ENCODE measurements at regions not wholly inside any gene's neighbourhood (a gene's known extent, or its start where the extent isn't known, plus 50 kb on each side); places are given as distances from the start of the nearest gene placed in this dataset.
"Not testable (repeated sequence)": the region's sequence is repeated elsewhere in the genome, so short reads cannot be mapped to it uniquely, and the experiment has no call there.

DNA sequence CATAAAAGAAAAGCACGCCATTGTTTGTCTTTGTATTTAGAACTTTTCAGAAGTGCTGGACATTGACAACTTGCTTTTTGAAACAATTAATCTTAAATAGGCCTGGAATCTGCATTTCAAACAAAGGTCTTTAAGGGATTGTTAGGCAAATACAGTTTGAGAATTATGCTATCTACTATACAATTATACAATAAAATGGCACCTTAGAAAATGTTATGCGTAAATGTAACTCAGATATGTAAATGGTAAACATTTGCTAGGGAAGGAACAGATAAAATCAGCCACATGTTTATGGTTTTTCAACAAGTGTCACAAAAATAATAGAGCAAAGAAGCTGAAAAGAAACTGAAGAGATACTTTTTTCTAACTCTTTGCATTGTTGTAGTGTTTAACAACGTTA, 152.7 kb upstream of the PRSS12 start:
- DNase-seq, result not testable (repeated sequence)

DNA sequence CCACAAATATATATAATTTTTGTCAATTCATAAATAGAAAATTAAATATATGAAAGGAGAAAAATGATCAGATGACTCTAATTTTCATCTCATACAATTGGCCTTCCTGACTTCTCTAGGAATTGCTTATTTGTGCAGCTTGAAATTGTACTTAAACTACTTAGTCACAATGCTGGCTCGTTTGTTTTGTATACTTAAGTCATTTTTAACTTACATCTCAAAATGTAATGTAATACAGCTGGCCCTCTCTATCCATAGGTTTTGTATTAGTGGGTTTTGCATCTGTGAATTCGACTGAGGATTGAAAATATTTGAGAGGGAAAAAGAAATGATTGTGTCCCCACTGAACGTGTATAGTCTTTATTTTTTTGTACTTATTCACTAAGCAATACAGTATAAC, 160.1 kb upstream of the PRSS12 start:
- DNase-seq, result not testable (repeated sequence)

DNA sequence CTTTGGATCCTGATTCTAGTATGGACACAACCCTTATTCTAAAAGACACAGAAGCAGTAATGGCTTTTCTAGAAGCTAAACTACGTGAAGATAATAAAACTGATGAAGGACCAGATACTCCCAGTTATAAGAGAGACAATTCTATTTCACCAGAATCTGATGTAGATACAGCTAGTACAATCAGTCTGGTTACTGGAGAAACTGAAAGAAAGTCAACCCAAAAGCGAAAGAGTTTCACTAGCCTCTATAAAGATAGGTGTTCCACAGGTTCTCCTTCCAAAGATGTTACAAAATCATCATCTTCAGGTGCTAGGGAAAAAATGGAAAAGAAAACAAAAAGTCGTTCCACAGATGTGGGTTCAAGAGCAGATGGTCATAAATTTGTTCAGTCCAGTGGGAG, 161.5 kb upstream of the PRSS12 start:
- DNase-seq, result not testable (repeated sequence)

DNA sequence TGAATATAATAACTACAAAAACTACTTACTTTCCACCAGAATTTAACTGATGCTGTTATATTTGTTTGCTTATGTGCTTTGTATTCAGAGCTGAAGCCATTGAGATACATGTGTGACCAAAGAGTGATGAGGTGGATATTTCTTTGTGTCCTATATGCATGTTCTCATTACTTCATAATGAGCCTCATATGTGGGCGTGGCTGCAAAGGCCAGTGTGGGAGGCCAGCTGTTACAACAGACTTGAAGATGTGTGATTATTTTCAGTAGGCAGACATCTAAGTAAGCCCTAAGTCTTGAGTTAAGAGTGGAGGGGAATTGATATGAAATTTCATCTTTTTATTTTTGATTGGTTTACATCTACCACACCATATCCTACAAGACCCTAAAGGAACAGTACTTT, 163.3 kb upstream of the PRSS12 start:
- not testable (repeated sequence) for DNase-seq

DNA sequence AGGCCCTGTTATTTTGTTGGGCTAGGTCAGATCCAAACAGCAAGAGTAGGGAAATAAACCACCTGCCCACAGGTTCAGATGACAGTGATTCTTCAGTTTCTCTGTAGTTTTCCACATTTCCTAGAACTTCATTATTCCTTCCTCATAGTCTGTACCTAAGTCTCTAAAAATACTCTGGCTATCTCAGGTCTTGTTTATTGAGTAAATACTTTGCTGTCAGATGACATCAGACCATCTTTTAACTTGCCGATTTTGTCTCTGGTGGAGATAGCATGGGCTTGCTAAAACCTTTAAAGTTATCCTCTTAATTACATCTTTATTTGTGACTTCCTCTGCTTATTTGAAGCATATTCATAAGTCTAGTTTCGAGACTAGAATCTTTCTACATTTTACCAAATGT, 155.1 kb upstream of the METTL14 start:
- DNase-seq, result not testable (repeated sequence)

DNA sequence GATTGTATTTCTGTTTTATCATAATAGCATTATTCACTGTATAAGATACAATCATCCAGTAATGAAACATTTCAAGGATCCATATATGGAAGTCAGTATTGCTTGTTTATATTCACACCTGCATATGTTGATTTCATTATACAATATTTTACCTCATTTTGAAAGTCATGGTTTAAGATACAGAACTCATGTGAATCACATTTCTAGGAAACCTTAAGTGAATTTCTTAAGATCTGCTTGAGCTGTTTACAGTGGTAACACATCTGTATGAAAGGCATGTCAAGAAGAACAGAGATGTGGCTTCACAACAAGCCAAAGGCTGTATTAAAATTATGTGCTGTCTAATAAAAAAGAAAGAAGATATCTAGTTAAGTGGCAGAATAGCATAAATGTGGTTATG, 153.2 kb upstream of the METTL14 start:
- not testable (repeated sequence) for DNase-seq

DNA sequence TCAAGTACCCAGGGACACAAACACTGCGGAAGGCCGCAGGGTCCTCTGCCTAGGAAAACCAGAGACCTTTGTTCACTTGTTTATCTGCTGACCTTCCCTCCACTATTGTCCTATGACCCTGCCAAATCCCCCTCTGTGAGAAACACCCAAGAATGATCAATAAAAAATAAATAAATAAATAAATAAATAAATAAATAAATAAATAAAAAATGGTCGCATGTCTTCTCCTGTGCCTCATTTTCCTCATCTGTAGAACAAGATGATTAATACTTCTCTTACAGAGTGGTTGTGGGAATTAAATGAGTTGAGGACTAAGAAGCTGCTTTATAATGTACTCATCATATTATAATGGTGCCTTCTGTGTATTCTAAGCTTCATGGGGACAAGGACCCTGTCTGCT, 149.4 kb upstream of the METTL14 start:
- not testable (repeated sequence) for DNase-seq

DNA sequence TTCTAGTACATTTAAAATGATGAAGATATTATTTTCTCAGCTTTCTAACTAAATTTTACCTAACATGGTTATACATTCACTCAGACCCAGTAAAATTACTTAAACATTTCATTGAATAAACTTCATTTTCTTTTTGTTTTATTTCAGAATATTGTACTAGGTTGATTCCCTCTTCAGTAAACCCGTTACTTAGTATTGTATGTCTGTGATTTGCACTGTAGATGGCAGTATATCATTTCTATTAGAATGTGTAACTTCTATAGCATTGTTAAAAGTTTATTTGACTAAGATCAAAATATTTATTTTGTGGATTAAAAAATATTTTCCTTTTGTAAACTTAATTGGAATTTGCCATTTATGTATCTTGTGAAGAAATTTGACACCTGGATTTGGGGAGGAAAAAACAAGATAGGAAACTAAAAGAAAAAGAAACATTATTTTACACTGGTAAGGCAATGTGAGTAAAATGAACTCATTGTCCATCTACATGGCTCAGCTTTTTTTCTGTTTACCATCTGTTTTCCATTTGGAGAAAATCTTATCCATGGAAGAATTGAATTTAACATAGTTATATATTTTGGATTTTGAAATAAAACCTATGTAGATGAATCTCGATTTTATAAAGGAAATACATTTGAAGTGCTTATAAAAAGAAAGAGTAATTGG, 145.6 kb upstream of the METTL14 start:
- not testable (repeated sequence) for DNase-seq

DNA sequence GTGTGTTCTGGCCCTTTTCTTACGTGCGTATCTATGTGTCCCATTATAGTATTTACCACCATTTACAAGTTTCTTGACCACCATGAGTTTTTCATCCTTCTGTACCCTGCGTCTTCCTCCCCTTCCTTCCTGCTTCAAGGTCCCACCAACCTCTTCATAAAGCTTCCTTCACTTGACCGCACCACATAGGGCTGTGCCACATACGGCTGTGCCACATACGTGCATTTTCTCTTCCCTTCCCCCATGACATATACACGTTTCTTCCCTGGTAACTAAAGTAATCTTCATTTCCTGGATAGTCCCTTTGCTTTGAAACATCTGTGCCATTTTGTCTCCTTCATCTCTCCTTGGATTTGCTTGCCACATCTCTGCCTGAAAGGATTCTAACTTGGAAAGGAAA, 128.6 kb upstream of the METTL14 start:
- not testable (repeated sequence) for DNase-seq

DNA sequence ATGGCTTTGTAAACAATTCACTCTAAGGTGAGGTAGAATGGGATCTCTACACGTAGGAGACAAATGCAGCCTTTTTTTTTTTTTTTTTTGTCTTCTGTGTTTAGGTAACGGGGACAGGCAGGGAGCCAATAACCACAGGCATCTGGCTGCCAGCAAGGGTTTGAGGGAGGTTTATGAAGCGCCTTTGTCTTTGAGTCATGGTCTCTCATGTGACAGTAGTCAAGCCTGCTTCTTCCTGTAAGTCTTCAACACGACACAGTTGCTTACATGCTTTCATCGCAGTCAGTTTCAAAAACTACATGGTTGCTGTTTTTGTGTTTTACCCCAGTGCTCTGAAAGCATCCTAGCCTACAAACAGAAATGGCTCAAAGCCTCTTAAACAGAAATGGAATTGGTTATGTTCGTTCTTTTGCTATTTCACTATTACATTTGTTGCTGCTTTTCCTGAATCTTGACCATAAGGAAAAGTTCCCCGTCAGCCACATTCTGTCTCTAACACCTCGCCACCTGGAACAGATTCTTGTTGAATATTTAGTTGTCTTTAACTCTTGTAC, 127.8 kb upstream of the METTL14 start:
- no peak for DNase-seq

DNA sequence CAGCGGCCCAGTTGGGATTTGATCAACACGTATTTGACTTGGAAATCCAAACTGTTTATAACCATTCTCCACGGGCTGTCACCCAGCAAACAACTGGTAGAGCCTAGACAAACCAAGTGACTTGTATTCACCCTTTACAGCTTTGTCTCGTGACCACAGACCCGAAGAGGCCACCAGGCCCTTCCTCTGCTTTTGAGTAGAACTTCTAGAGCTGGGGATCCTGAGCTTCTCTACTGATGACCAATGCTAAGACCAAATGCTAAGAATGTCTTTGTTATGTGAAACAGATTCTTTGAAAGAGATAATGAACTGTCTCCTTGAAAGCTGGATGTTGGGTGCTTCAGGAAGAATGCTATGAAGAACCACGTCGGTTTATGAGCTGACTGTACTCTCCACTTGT, 127.0 kb upstream of the METTL14 start:
- DNase-seq, result not testable (repeated sequence)

DNA sequence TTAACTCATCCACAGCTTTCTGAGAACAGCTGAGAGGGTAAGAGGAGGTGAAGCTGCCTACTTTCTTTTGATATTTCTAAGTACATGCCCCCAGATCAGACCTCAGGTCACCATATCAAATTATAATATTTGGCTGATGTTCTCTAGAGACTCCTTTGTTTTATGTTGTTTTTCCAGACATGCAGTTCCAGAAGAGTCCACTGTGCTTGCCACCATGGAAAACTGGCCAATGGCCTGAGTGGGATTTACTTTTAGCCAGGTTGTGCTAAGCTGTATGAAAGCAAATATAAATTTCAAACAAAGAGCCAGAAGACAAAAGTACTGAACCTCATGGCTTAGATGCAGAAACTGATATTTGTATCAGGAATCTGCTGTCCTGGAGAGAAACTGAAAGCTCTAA, 123.6 kb upstream of the METTL14 start:
- DNase-seq, result not testable (repeated sequence)

DNA sequence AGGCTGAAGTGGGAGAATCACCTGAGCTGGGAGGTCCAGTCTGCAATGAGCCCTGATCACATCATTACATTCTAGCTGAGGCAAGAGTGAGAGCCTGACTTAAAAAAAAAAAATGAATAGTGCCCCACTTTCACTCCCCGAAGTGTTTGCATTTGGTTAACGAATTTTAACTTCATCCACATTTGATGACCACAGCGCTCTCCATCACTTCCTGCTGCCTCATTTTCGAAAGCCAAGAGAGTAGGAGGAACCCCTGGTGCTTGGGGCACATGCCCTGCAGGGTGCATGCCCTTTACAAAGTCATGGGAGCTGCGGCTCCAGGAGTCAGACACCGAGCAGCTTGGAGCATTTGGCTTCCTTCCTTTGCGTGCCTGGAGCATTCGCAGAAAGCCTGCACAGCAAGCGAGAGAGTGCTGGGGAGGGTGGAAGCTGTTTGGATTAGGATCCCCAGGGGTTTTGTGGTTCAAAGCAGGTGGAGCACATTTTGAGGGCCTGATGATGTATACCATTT, 119.1 kb upstream of the METTL14 start:
- DNase-seq, result not testable (repeated sequence)

DNA sequence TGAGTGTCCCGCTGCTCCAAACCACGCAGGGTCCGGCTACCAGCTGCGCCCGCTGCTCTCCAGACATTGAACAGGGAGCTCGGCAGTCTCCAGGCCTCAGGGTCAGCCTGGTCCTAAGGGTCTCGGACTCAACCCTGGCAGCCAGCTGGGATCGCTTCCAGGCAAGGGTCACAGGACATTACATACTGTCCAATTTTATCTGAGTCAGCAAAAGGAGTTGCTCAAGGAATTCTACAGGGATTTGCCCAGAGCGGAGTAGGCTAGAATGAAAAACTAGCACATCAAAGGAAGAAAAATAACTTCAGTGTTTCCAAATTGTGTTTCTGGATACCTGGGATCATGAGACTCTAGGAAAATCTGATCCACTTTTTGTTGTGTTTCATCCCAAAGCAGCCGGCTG, 112.2 kb upstream of the METTL14 start:
- not testable (repeated sequence) for DNase-seq

DNA sequence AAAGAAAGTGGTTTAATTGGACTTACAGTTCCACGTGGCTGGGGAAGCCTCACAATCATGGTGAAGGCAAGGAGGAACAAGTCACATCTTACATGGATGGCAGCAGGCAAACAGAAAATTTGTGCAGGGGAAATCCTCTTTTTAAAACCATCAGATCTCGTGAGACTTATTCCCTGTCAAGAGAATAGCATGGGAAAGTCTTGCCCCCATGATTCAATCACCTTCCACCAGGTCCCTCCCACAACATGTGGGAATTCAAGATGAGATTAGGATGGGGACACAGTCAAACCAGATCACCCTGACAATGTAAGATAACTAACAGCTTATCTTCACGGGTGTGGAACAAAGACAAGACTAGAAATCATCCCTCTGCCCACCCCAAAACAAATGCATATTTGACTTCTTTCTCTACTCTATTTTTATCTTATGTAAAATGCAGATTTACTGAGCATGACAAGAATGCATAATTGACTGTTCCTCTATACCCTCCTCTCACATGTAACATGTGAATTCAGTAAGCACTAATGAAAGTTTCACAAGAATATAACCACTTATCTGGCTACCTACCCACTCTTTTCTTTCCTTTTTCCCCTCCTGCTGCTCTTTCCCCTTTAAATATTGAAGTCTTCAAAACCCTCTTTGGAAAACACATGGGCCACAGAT, 110.8 kb upstream of the METTL14 start:
- DNase-seq, result not testable (repeated sequence)

DNA sequence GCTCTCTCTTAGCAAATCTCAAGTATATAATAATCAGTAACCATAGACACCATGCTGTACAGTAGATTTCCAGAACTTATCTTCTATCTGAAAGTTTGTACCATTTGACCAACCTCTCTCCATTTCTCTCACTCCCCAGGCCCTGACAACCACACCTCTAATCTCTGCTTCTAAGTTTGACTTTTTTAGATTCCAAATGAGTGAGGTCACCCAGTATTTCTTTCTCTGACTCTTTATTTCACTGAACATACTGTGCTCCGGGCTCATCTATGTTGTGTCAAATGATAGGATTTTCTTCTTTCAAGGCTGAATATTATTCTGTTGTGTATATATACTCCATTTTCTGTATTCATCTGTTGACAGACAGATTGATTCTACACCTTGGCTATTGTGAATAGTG, 110.1 kb upstream of the METTL14 start:
- not testable (repeated sequence) for DNase-seq

DNA sequence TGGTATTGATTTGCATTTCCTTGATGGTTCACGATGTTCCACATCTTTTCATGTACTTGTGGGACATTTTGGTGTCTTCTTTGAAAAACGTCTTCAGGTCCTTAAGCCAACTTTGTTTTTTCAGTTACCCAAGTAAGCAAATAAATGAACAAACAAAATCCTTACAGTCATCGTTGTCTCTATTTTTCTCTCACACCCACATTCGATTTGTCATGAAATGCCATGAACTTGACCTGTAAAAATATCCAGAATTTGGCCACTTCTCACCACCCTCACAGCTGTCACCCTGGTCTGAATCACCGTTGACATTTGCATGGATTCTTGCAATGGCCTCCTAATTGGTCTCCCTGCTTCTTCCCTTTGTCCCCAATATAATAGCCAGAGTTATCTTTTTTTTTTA, 109.5 kb upstream of the METTL14 start:
- DNase-seq, result not testable (repeated sequence)

DNA sequence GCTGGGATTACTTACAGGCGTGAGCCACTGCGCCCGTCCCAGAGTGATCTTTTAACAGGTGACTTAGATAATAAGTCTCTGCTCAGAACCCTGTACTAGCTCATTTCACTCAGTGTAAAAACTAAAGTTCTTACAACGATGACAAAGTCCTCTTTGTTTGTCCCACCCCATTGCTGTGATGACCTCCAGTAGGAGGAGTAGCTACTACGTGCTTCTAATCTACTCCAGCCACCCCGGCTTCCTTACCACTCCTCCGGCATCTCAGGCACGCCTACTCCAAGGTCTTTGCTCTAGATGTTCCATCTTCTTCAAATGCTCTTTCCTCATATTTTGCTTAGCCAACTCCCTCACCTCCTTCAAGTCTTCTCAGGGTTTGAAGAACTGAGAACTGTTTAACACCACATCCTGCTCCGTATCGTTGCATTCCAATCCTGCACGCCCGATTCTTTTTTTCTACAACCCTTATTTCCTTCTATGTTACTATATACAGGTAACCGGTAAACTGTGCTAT, 108.4 kb upstream of the METTL14 start:
- DNase-seq, result not testable (repeated sequence)

DNA sequence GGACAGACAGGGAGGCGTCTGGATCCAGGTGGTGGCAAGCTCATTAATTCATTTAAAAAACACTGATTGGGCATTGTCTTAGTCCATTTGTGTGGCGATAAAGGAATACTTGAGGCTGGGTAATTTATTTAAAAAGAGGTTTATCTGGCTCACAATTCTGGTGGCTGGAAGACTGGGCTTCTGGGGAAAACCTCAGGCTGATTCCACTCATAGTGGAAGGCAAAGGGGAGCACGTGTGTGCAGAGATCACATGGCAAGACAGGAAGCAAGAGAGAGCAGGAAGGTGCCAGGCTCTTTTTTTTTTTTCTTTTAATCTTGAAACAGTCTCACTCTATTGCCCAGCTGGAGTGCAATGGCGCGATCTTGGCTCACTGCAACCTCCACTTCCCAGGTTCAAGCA, 100.2 kb upstream of the METTL14 start:
- no peak for DNase-seq

DNA sequence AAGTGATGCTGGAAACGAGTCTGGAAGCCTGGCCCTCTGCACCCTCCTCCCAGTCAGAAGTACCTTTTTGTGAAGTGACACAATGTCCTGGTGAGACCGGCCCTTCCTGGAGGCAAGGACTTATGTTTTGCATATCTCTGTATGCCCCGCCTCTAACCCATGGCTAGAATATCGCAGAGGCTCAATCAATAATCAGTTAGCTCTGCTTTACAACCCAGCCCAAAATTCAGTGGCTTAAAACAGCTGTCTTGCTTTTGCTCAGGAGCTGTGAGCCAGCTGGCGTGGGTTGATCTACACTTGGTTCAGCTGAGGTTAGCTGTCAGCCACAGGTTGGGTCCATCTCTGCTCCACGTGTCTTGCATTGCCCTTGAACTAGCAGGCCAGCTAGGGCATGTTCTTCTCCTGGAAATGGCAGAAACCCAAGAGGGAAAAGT, 98.8 kb upstream of the METTL14 start:
- DNase-seq, result no peak

DNA sequence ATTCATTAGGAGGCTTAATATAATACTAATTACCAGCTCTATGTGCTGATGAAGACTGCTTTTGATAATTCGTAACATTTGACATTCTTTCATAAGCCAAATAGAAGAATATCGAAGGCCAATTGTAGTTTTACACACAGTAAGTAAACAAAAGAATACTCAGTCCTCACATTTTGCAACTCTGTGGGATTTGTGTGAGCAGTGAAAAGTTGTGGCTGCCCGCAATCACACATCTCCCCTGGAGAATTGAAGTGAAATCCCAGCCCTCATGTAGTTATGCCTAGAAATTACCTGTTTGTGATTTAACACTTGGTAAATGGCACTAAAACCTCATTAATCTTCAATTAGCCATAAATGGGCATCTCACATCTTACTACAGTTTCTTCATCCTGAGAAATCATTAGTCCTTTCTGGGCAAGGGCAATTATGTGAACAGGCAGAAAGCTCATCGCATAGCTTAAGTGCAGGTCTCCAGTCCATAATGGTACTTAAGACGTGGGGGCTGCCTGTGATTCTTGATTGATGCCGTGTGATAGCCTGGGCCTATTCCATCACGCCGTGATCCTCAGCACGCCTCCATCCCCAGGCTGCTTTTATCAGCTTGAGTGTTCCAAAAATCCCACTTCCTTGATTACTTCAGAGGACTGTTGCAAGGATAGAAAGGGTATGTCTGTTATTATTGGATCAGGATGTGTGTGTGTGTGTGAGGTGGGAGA, 97.9 kb upstream of the METTL14 start:
- DNase-seq, result no peak

DNA sequence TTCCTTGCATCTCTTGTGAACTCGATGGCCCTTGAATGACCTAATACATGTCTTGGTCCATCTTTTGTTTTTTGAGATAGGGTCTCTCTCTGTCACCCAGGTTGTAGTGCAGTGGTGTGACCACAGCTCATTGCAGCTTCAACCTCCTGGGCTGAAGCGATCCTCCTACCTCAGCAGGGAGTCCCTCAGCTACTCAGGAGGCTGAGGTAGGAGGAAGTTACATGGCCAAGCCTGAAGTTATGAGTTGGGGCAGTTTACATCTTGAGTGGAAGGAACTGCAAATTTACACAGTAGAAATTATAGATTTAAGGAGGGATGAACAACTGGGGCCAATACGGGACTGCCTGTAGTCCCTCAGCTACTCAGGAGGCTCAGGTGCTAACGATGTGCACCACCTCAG, 97.2 kb upstream of the METTL14 start:
- no peak for DNase-seq

DNA sequence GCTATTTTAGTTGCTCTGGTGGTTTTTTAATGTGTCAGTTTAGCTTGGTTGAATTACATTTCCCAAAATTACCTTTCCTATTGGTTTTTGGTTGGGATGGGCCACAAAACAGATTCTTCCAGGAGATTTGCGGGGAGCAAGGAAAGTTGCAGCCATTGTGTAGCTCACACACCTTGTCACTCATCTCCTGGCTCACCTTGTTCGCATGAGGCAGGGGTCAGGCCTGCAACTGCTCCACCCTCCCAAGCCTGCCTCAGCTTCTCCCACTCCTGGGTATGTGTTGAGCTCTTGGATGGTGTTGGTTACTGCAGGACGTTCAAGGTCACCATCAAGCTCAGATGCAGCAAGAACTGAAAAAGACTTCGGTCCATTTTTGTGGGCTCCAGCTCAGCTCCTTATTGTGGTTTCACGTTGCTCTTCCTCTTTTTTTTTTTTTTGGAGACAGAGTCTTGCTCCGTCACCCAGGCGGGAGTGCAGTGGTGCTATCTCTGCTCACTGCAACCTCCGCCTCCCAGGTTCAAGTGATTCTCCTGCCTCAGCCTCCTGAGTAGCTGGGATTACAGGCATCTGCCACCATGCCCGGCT, 95.6 kb upstream of the METTL14 start:
- no peak for DNase-seq

Measured in activated naive CD4-positive, alpha-beta T cell treated with Interleukin-2 at 50 U/mL for 16 hours (primary cell).